Liver (tissue), 8 donors: ENCODE measurements at regions not wholly inside any gene's neighbourhood (a gene's known extent, or its start where the extent isn't known, plus 50 kb on each side); places are given as distances from the start of the nearest gene placed in this dataset.

ENCODE experiments used
- DNase-seq: peaks from one replicate; pipeline ENCODE4 v3.0.0-alpha.2; 2017; ENCODE audit warnings: low spot score
- H3K27ac ChIP-seq, 2 donors: one replicate each; pipeline ENCODE4 v1.7.0; 2013; ENCODE audit warnings: inconsistent platforms in 2 of 2, low read length in 2 of 2, control low read depth in 1 of 2, low read depth in 1 of 2, mild to moderate bottlenecking in 1 of 2
- H3K27me3 ChIP-seq, 4 donors: one replicate each; pipeline versions ENCODE4 v1.6.1 to v1.7.0; 2013; ENCODE audit warnings: low read length in 3 of 4, inconsistent platforms in 1 of 4, mild to moderate bottlenecking in 1 of 4, moderate library complexity in 1 of 4; ENCODE audit not compliant: control insufficient read depth in 4 of 4, insufficient read depth in 4 of 4
- H3K36me3 ChIP-seq, 4 donors: one replicate each; pipeline versions ENCODE4 v1.6.1 to v1.7.0; 2013; ENCODE audit warnings: low read length in 3 of 4, mild to moderate bottlenecking in 3 of 4, low read depth in 1 of 4, moderate library complexity in 1 of 4; ENCODE audit not compliant: control insufficient read depth in 4 of 4, insufficient read depth in 3 of 4
- H3K4me1 ChIP-seq, 4 donors: one replicate each; pipeline versions ENCODE4 v1.6.1 to v1.7.0; 2013; ENCODE audit warnings: low read length in 3 of 4, mild to moderate bottlenecking in 3 of 4, moderate library complexity in 1 of 4; ENCODE audit not compliant: control insufficient read depth in 4 of 4, insufficient read depth in 4 of 4
- H3K4me3 ChIP-seq, 3 donors: one replicate each; pipeline versions ENCODE4 v1.6.1 to v1.7.0; 2013; ENCODE audit warnings: low read length in 3 of 3, control low read depth in 1 of 3, low read depth in 1 of 3, mild to moderate bottlenecking in 1 of 3
- H3K9ac ChIP-seq, 2 donors: one replicate each; pipeline ENCODE4 v1.7.0; 2013; ENCODE audit warnings: low read length in 2 of 2, mild to moderate bottlenecking in 2 of 2, moderate library complexity in 2 of 2, control low read depth in 1 of 2, low read depth in 1 of 2
- H3K9me3 ChIP-seq, 4 donors: one replicate each; pipeline versions ENCODE4 v1.6.1 to v1.7.0; 2013; ENCODE audit warnings: low read length in 3 of 4; ENCODE audit not compliant: control insufficient read depth in 4 of 4
- CTCF ChIP-seq: fragments of 150-350 bp; IDR thresholded peaks from 2 replicates; pipeline ENCODE4 v1.5.1; 2017; ENCODE audit warnings: improper control_type of control experiment, low read depth, low read length; ENCODE audit not compliant: missing input control
- EGR1 ChIP-seq, 2 donors: IDR thresholded peaks; 2 replicates each; pipeline ENCODE4 v1.6.1; 2016 to 2018; ENCODE audit warnings: antibody characterized with exemption in 2 of 2, low read depth in 2 of 2
- FOXA2 ChIP-seq: IDR thresholded peaks from 2 replicates; pipeline ENCODE4 v1.6.1; 2016; ENCODE audit warnings: antibody characterized with exemption
- GABPA ChIP-seq, 2 donors: IDR thresholded peaks in 1 of 2; conservative IDR thresholded peaks in 1 of 2; 2 replicates each; pipeline ENCODE4 v1.6.1; 2016; ENCODE audit warnings: antibody characterized with exemption in 2 of 2, mild to moderate bottlenecking in 1 of 2, moderate library complexity in 1 of 2
- HNF4G ChIP-seq: IDR thresholded peaks from 2 replicates; pipeline ENCODE4 v1.6.1; 2016; ENCODE audit warnings: antibody characterized with exemption
- MAX ChIP-seq: IDR thresholded peaks from 2 replicates; pipeline ENCODE4 v1.6.1; 2016; ENCODE audit warnings: antibody characterized with exemption
- RAD21 ChIP-seq, 2 donors: IDR thresholded peaks; 2 replicates each; pipeline ENCODE4 v1.6.1; 2016; ENCODE audit warnings: antibody characterized with exemption in 2 of 2, mild to moderate bottlenecking in 2 of 2
- REST ChIP-seq: IDR thresholded peaks from 2 replicates; pipeline ENCODE4 v1.6.1; 2016; ENCODE audit warnings: antibody characterized with exemption, mild to moderate bottlenecking
- SP1 ChIP-seq: IDR thresholded peaks from 2 replicates; pipeline ENCODE4 v1.6.1; 2018; ENCODE audit warnings: antibody characterized with exemption, mild to moderate bottlenecking
- TAF1 ChIP-seq: conservative IDR thresholded peaks from 2 replicates; pipeline ENCODE4 v1.6.1; 2016; ENCODE audit warnings: antibody characterized with exemption, mild to moderate bottlenecking
- YY1 ChIP-seq: IDR thresholded peaks from 2 replicates; pipeline ENCODE4 v1.6.1; 2016; ENCODE audit warnings: antibody characterized with exemption, mild to moderate bottlenecking
- ZBTB33 ChIP-seq: IDR thresholded peaks from 2 replicates; pipeline ENCODE4 v1.6.1; 2016; ENCODE audit warnings: antibody characterized with exemption
- WGBS: extraction: QIAGEN DNeasy Blood & Tissue Kit; methylation state at CpG from one replicate; pipeline ENCODE4 v1.1.7; 2013; 5-methylcytosine and 5-hydroxymethylcytosine counted together
- donor health status: healthy.
- donor health status: healthy.
- donor health status: healthy.
- donor health status: healthy.
- donor health status: healthy.

GRCh38 chr1:198845851-198846250 is 207.0 kb downstream of the PTPRC start:
- H3K4me1 ChIP-seq = no peaks in the 10 kb centered on the region
- no peak overlapping the region for H3K4me3 ChIP-seq
- no peak for TF ChIP-seq RAD21 (IDR thresholded peaks at IDR 0.05)
- TF ChIP-seq ZBTB33 = no peak
- no peak for TF ChIP-seq HNF4G
- no peak for TF ChIP-seq YY1
- TF ChIP-seq MAX = no peak
- TF ChIP-seq EGR1 (IDR thresholded peaks at IDR 0.05; ENCODE audit: low read depth in 2 of 2) = no peak
- no peak for TF ChIP-seq GABPA (IDR thresholded peaks at IDR 0.05 in 1 of 2, conservative IDR thresholded peaks at IDR 0.05 in 1 of 2)
- TF ChIP-seq FOXA2 = no peak
- no peak for TF ChIP-seq CTCF
- TF ChIP-seq TAF1 = no peak
- WGBS = 96% methylated on average over 4 of the region's 4 CpGs
- H3K27ac ChIP-seq = no peak overlapping the region
- H3K36me3 ChIP-seq = no peaks in the 10 kb centered on the region
- H3K9me3 ChIP-seq = no peaks in the 10 kb centered on the region
- no peaks in the 10 kb centered on the region for H3K27me3 ChIP-seq
- H3K9ac ChIP-seq = no peak overlapping the region
- DNase-seq = no peak

GRCh38 chr1:198846556-198846955 is 207.7 kb downstream of the PTPRC start:
- no peaks in the 10 kb centered on the region for H3K36me3 ChIP-seq
- 84% methylated on average over 2 of the region's 2 CpGs for WGBS
- H3K27ac ChIP-seq = no peak overlapping the region
- no peaks in the 10 kb centered on the region for H3K9me3 ChIP-seq
- no peak overlapping the region for H3K4me3 ChIP-seq
- DNase-seq = no peak
- no peak overlapping the region for H3K9ac ChIP-seq
- TF ChIP-seq HNF4G (no peak), MAX (no peak), TAF1 (no peak), SP1 (no peak), YY1 (no peak), REST (no peak), EGR1 (IDR thresholded peaks at IDR 0.05; ENCODE audit: low read depth in 2 of 2) (no peak), RAD21 (IDR thresholded peaks at IDR 0.05) (no peak)
- no peaks in the 10 kb centered on the region for H3K27me3 ChIP-seq
- H3K4me1 ChIP-seq = no peaks in the 10 kb centered on the region
